ENCODE measurements at regions not wholly inside any gene's neighbourhood (a gene's known extent, or its start where the extent isn't known, plus 50 kb on each side); places are given as distances from the start of the nearest gene placed in this dataset.

- Histone ChIP-seq H2AFZ (ENCODE audit: low read length, unreplicated experiment) (no peak overlapping the region), H3K27ac (ENCODE audit: low read depth, low read length) (no peak overlapping the region), H3K79me2 (ENCODE audit: control insufficient read depth, insufficient read depth, low read length, unreplicated experiment) (no peaks in the 10 kb centered on the region), H3K4me3 (ENCODE audit: low read depth, low read length) (no peak overlapping the region), H3K27me3 (ENCODE audit: insufficient read depth, low read length) (no peaks in the 10 kb centered on the region), H3K36me3 (ENCODE audit: insufficient read depth, low read length) (no peaks in the 10 kb centered on the region), H3K4me1 (ENCODE audit: control insufficient read depth, insufficient read depth, low read length, unreplicated experiment) (no peaks in the 10 kb centered on the region)
Measured at GRCh38 chr14:84826294-84826693, 703.6 kb upstream of the FLRT2 start.

GRCh38 chr14:84850595-84850994 lies 679.3 kb upstream of the FLRT2 start:
- no peaks in the 10 kb centered on the region for H3K36me3 ChIP-seq (ENCODE audit: insufficient read depth, low read length)
- H3K27ac ChIP-seq (ENCODE audit: low read depth, low read length) = no peak overlapping the region
- no peak overlapping the region for H3K4me3 ChIP-seq (ENCODE audit: low read depth, low read length)
- H3K79me2 ChIP-seq (ENCODE audit: control insufficient read depth, insufficient read depth, low read length, unreplicated experiment) = no peaks in the 10 kb centered on the region
- no peaks in the 10 kb centered on the region for H3K4me1 ChIP-seq (ENCODE audit: control insufficient read depth, insufficient read depth, low read length, unreplicated experiment)
- no peak overlapping the region for H2AFZ ChIP-seq (ENCODE audit: low read length, unreplicated experiment)
- H3K27me3 ChIP-seq (ENCODE audit: insufficient read depth, low read length) = no peaks in the 10 kb centered on the region

- H3K4me1 ChIP-seq (ENCODE audit: control insufficient read depth, insufficient read depth, low read length, unreplicated experiment) = no peaks in the 10 kb centered on the region
- no peak overlapping the region for H2AFZ ChIP-seq (ENCODE audit: low read length, unreplicated experiment)
- H3K4me3 ChIP-seq (ENCODE audit: low read depth, low read length) = no peak overlapping the region
- no peaks in the 10 kb centered on the region for H3K79me2 ChIP-seq (ENCODE audit: control insufficient read depth, insufficient read depth, low read length, unreplicated experiment)
- no peak overlapping the region for H3K27ac ChIP-seq (ENCODE audit: low read depth, low read length)
- H3K27me3 ChIP-seq (ENCODE audit: insufficient read depth, low read length) = no peaks in the 10 kb centered on the region
- H3K36me3 ChIP-seq (ENCODE audit: insufficient read depth, low read length) = no peaks in the 10 kb centered on the region
Measured at GRCh38 chr14:84856751-84857534, 673.0 kb upstream of the FLRT2 start.

DNA sequence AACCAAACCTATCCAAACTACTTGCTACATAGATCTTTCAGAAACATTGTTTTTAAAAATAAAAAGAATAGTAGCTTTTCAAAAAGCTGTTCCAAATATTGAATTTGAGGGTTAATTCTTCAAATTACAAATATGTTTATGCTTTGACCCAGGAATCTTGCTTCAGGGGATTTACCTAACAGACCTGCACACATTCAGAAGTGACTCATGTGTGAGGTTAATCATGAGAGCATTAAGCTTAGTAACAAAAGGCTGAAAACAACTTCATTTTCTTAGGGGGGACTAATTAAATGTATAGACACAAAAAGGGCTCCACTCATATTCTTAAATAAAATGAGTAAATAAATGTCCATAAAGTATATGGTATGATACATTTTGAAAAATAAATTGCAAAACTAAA lies 672.4 kb upstream of the FLRT2 start:
- Histone ChIP-seq H3K4me3 (ENCODE audit: low read depth, low read length) (no peak overlapping the region), H3K79me2 (ENCODE audit: control insufficient read depth, insufficient read depth, low read length, unreplicated experiment) (no peaks in the 10 kb centered on the region), H3K27me3 (ENCODE audit: insufficient read depth, low read length) (no peaks in the 10 kb centered on the region), H3K36me3 (ENCODE audit: insufficient read depth, low read length) (no peaks in the 10 kb centered on the region), H2AFZ (ENCODE audit: low read length, unreplicated experiment) (no peak overlapping the region), H3K4me1 (ENCODE audit: control insufficient read depth, insufficient read depth, low read length, unreplicated experiment) (no peaks in the 10 kb centered on the region), H3K27ac (ENCODE audit: low read depth, low read length) (no peak overlapping the region)

DNA sequence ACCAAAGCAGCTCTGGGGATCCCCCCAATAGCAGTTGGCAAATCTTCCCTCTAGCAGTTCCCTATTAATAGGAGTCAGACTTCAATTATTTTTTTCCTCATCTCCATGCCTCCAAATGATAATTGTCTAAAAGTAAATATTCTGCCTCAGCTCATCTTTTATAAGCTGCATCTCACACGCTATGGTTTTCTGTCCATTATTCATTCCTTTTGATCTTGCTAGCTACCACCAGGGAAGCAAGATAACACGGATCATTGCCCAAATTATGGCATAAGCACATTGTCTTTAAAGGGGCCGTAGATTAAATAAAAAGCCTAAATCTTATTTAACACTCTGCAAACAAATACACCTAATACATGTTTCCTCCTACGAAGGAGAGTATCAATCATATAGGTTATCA lies 670.8 kb upstream of the FLRT2 start:
- Histone ChIP-seq H3K4me3 (ENCODE audit: low read depth, low read length) (no peak overlapping the region), H3K4me1 (ENCODE audit: control insufficient read depth, insufficient read depth, low read length, unreplicated experiment) (no peaks in the 10 kb centered on the region), H2AFZ (ENCODE audit: low read length, unreplicated experiment) (no peak overlapping the region), H3K36me3 (ENCODE audit: insufficient read depth, low read length) (no peaks in the 10 kb centered on the region), H3K27me3 (ENCODE audit: insufficient read depth, low read length) (no peaks in the 10 kb centered on the region), H3K79me2 (ENCODE audit: control insufficient read depth, insufficient read depth, low read length, unreplicated experiment) (no peaks in the 10 kb centered on the region), H3K27ac (ENCODE audit: low read depth, low read length) (no peak overlapping the region)

DNA sequence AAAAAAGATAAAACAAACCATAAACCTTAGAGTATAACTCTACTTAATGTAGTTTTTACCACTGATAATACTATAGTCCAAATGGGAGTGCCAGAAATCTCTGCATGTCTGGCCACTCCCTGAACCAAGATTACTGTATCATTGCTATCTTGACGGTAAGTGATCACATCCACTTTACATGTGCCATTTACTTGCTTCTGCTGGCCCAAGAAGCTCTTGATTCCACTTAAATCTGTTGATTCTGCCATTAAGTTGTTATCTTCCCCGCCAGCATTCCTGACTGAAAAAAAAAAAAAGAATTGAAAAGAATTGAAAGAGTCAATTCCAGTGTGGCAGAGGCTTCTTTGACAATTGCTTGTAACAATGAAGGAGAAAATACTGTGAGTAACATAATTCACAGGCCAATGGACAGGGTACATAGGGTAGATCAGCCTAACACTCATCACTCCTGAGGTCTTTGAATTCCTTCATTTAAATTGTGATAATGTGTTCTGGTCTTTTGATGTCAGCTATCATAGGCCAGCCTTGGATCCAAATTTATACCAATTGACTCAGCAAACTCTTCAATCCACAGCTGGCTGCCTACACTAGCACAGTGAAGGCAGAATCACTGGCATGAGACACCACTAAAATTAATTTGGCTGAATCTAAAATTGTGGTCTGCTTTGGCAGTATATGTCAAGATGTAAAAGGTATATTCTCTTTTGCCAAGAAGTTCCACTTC lies 665.2 kb upstream of the FLRT2 start:
- H2AFZ ChIP-seq (ENCODE audit: low read length, unreplicated experiment) = no peak overlapping the region
- H3K27ac ChIP-seq (ENCODE audit: low read depth, low read length) = no peak overlapping the region
- H3K4me3 ChIP-seq (ENCODE audit: low read depth, low read length) = no peak overlapping the region
- H3K4me1 ChIP-seq (ENCODE audit: control insufficient read depth, insufficient read depth, low read length, unreplicated experiment) = no peaks in the 10 kb centered on the region
- no peaks in the 10 kb centered on the region for H3K36me3 ChIP-seq (ENCODE audit: insufficient read depth, low read length)
- no peaks in the 10 kb centered on the region for H3K27me3 ChIP-seq (ENCODE audit: insufficient read depth, low read length)
- H3K79me2 ChIP-seq (ENCODE audit: control insufficient read depth, insufficient read depth, low read length, unreplicated experiment) = no peaks in the 10 kb centered on the region

GRCh38 chr14:84871734-84872133 lies 658.2 kb upstream of the FLRT2 start:
- no peaks in the 10 kb centered on the region for H3K4me1 ChIP-seq (ENCODE audit: control insufficient read depth, insufficient read depth, low read length, unreplicated experiment)
- H3K79me2 ChIP-seq (ENCODE audit: control insufficient read depth, insufficient read depth, low read length, unreplicated experiment) = no peaks in the 10 kb centered on the region
- H3K4me3 ChIP-seq (ENCODE audit: low read depth, low read length) = no peak overlapping the region
- no peak overlapping the region for H3K27ac ChIP-seq (ENCODE audit: low read depth, low read length)
- no peak overlapping the region for H2AFZ ChIP-seq (ENCODE audit: low read length, unreplicated experiment)
- no peaks in the 10 kb centered on the region for H3K36me3 ChIP-seq (ENCODE audit: insufficient read depth, low read length)
- H3K27me3 ChIP-seq (ENCODE audit: insufficient read depth, low read length) = no peaks in the 10 kb centered on the region

GRCh38 chr14:84874436-84874835 lies 655.5 kb upstream of the FLRT2 start:
- H3K79me2 ChIP-seq (ENCODE audit: control insufficient read depth, insufficient read depth, low read length, unreplicated experiment) = no peaks in the 10 kb centered on the region
- no peaks in the 10 kb centered on the region for H3K36me3 ChIP-seq (ENCODE audit: insufficient read depth, low read length)
- no peaks in the 10 kb centered on the region for H3K4me1 ChIP-seq (ENCODE audit: control insufficient read depth, insufficient read depth, low read length, unreplicated experiment)
- H3K27ac ChIP-seq (ENCODE audit: low read depth, low read length) = no peak overlapping the region
- H3K4me3 ChIP-seq (ENCODE audit: low read depth, low read length) = no peak overlapping the region
- H2AFZ ChIP-seq (ENCODE audit: low read length, unreplicated experiment) = no peak overlapping the region
- no peaks in the 10 kb centered on the region for H3K27me3 ChIP-seq (ENCODE audit: insufficient read depth, low read length)

- no peaks in the 10 kb centered on the region for H3K27me3 ChIP-seq (ENCODE audit: insufficient read depth, low read length)
- H2AFZ ChIP-seq (ENCODE audit: low read length, unreplicated experiment) = no peak overlapping the region
- H3K4me3 ChIP-seq (ENCODE audit: low read depth, low read length) = no peak overlapping the region
- H3K36me3 ChIP-seq (ENCODE audit: insufficient read depth, low read length) = no peaks in the 10 kb centered on the region
- H3K27ac ChIP-seq (ENCODE audit: low read depth, low read length) = no peak overlapping the region
- no peaks in the 10 kb centered on the region for H3K79me2 ChIP-seq (ENCODE audit: control insufficient read depth, insufficient read depth, low read length, unreplicated experiment)
- no peaks in the 10 kb centered on the region for H3K4me1 ChIP-seq (ENCODE audit: control insufficient read depth, insufficient read depth, low read length, unreplicated experiment)
Measured at GRCh38 chr14:84877061-84877460, 652.9 kb upstream of the FLRT2 start.

DNA sequence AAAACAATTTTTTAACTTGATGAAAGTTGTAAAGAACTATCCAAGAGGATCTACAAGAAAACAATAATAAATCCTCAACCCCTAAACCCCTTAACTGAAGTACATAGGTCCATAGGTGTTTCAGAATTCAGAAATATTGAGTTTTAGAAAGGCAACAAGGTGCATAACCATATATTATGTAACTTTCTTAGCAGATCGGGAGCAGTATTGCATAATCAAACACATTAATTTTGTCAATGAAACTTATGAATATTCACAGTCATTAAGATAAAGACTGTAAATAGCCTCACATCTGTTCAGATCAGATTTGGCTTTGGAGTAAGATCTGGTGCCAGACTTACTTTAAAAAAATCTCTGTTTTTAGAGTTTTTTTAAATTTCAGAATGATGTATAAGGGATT lies 647.1 kb upstream of the FLRT2 start:
- Histone ChIP-seq H3K4me1 (ENCODE audit: control insufficient read depth, insufficient read depth, low read length, unreplicated experiment) (no peaks in the 10 kb centered on the region), H3K79me2 (ENCODE audit: control insufficient read depth, insufficient read depth, low read length, unreplicated experiment) (no peaks in the 10 kb centered on the region), H2AFZ (ENCODE audit: low read length, unreplicated experiment) (no peak overlapping the region), H3K36me3 (ENCODE audit: insufficient read depth, low read length) (no peaks in the 10 kb centered on the region), H3K4me3 (ENCODE audit: low read depth, low read length) (no peak overlapping the region), H3K27ac (ENCODE audit: low read depth, low read length) (no peak overlapping the region), H3K27me3 (ENCODE audit: insufficient read depth, low read length) (no peaks in the 10 kb centered on the region)

- Histone ChIP-seq H3K27ac (ENCODE audit: low read depth, low read length) (no peak overlapping the region), H2AFZ (ENCODE audit: low read length, unreplicated experiment) (no peak overlapping the region), H3K4me3 (ENCODE audit: low read depth, low read length) (no peak overlapping the region), H3K27me3 (ENCODE audit: insufficient read depth, low read length) (no peaks in the 10 kb centered on the region), H3K4me1 (ENCODE audit: control insufficient read depth, insufficient read depth, low read length, unreplicated experiment) (no peaks in the 10 kb centered on the region), H3K36me3 (ENCODE audit: insufficient read depth, low read length) (no peaks in the 10 kb centered on the region), H3K79me2 (ENCODE audit: control insufficient read depth, insufficient read depth, low read length, unreplicated experiment) (no peaks in the 10 kb centered on the region)
Measured at GRCh38 chr14:84885061-84885460, 644.9 kb upstream of the FLRT2 start.

Data from ACC112 (cell line).